GM12874 (cell line): ENCODE measurements at regions not wholly inside any gene's neighbourhood (a gene's known extent, or its start where the extent isn't known, plus 50 kb on each side); places are given as distances from the start of the nearest gene placed in this dataset.

Source experiments
- TF ChIP-seq, protein P1 (sequence below): IDR thresholded peaks from 2 replicates; pipeline ENCODE4 v1.5.1; 2011; ENCODE audit warnings: low read depth, mild to moderate bottlenecking, control low read depth, low read length, moderate library complexity; ENCODE audit not compliant: insufficient read depth

DNA sequence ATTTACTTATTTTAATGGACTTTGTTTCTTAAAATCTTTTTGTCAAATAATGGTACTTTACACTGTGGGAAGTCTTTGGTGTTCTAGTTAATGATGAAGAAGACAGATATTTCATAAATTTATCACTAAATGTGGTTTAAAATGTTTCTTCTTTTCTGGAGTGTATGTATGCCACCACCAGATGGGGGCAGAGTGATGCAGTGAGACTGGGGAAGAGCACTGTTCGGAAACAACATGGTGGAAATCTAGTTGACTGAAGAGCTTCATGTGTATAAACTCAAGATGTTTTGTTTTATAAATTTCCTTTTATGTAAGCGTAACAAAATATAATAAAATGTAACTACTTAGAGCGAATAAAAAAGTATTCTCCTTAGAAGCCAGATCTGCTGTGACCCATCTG is 195.1 kb downstream of the KCNE4 start:
- TF ChIP-seq, protein P1, sequence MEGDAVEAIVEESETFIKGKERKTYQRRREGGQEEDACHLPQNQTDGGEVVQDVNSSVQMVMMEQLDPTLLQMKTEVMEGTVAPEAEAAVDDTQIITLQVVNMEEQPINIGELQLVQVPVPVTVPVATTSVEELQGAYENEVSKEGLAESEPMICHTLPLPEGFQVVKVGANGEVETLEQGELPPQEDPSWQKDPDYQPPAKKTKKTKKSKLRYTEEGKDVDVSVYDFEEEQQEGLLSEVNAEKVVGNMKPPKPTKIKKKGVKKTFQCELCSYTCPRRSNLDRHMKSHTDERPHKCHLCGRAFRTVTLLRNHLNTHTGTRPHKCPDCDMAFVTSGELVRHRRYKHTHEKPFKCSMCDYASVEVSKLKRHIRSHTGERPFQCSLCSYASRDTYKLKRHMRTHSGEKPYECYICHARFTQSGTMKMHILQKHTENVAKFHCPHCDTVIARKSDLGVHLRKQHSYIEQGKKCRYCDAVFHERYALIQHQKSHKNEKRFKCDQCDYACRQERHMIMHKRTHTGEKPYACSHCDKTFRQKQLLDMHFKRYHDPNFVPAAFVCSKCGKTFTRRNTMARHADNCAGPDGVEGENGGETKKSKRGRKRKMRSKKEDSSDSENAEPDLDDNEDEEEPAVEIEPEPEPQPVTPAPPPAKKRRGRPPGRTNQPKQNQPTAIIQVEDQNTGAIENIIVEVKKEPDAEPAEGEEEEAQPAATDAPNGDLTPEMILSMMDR, result peak; percentile 7; the same call in 1 of the 2 replicates

DNA sequence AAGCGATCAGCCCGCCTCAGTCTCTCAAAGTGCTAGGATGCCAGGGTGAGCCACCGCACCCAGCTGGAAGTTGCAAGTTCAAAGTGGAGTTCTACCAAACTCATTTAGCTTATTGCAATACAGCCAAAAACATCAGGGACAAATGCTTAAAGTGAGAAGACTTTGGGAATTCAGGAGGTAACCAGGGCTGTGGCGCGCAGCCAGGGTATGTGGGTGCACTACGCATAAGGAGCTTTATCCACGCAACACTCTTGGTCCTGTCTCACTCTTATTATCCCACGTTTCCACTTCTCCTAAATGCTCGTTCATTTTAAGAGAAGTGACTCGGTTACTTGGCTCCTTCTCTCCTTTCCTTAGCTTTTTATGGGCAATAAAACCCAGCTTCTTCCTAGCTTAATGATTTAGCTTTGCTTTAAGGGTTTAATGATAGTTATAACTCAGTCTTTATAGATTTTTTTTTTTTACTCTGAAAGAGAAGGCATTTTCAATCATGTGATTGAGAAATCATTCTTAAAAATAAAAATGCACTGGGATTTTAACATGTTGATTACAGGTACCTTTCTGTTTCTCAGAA is 199.8 kb downstream of the KCNE4 start:
- TF ChIP-seq, protein P1, result no peak

DNA sequence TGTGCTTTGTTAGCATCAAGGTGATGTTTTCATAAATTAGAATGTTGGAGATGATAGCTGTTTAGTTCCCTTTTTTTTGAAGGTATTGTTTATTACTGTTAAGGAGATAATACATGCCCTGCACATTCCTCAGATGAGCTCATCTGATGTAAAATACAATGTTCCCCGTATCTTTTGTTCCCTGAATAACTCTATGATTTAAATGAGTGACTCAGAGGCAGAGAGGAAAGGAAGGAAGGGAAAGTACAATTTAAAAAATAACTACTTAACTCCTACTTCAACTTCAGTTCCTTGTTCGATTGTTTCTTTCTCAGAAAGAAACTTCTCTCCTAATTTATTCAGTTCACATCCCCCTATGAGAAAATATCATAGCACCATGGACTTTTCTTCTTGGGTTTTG is 208.7 kb downstream of the KCNE4 start:
- TF ChIP-seq, protein P1, result no peak

DNA sequence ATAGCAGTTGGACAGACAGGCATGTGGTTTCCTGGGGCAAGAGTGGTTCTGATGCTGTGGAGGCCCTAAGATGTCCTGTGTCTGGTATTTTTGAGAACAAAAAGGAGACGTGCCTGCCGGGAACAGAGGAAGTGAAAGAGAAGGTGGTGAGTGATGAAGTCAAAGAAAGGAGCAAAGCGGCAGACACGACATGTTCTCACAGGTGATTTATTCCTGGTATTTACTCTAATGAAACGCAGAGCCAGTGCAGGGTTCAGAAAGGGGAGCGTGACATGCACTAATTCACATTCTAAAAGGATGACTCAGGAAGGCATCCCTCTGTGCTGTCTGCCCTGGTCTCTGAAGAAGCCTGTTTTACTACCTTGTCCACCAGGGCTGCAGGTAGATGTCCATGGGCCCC is 211.0 kb downstream of the KCNE4 start:
- TF ChIP-seq, protein P1, result no peak

DNA sequence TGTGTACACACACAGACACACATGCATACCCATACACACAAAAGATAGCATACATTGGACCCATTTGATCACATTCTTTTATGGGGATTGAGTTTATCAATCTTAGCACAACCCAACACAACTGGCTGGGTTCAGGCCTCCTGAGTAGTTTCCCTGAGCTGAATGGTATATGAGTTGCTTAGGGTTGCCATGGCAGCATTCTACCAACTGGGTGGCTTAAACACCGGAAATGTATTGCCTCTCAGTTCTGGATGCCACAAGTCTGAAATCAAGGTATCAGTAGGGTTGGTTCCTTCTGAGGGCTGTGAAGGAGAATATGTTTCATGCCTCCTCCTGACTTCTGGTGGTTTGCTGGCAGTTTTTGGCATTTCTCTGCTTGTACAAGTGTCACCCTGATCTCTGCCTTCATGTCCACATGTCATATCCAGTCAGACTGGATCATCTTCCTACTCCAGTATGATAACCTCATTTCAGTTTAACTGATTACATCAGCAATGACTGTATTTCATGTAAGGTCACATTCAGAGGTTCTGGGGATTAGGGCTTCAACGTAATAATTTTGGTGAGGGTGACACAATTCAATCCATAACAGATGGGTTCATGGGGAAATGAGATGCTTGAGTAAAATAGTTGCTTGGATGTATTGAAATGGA is 212.7 kb downstream of the KCNE4 start:
- TF ChIP-seq, protein P1, result no peak

DNA sequence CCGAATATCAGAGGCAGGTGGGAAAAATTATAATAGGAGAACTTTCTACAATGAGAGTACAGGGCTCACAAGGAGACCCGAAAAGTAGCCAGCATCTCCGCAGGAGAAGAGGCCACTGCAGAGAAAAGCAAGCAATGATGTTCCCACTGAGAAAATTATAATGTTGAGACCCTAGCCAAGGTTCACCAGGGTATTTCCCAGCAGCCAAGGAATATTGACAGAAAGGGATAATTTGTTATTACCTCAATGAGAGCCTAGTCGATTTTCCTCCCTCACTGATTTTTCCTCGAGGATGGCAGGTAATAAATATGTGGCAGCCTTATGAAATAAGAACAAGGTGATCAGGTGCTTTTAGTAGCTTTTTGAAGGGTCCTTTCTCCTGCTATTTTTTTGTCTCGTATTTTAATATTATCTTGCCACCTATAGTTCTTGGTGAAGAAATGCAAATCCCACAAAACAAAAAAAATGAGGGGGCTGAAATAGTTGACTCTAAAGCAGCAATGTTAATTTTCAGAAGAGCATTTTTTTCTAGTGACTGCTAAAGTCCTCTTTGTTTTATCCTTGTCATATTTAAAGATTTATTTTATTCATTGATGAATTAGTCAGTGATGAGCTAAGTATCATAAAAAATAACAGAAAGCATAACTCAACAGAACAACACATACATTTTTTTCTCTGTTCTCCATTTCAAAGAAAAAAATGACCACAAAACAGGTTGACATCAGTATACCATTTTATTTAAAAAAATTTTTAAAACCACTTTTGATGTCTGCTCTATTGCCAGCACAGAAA is 215.4 kb downstream of the KCNE4 start:
- TF ChIP-seq, protein P1, result no peak

DNA sequence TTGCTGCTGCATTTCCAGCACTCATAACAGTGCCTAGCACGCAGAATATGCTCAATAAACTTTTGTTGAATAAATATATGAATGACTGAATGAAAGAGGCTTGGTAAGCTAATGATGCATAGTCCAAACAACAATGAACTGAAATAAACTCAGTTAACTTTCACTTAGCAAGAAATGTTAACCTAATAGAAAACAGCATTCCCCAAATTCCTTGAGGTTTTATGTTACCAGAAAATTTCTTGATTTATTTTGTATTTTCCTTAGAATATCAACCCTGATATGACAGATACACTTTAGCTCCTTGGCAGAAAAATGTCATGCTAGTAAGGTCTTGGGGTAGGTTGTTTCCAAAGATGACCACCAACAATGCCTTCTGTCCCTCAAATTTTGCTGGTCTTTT is 217.4 kb downstream of the KCNE4 start:
- TF ChIP-seq, protein P1, result no peak
